ENCODE measurements at regions not wholly inside any gene's neighbourhood (a gene's known extent, or its start where the extent isn't known, plus 50 kb on each side); places are given as distances from the start of the nearest gene placed in this dataset.
A peak's percentile ranks its signal among the peaks of the same experiment; 100 is the strongest.
"Not testable (repeated sequence)": the region's sequence is repeated elsewhere in the genome, so short reads cannot be mapped to it uniquely, and the experiment has no call there.

DNA sequence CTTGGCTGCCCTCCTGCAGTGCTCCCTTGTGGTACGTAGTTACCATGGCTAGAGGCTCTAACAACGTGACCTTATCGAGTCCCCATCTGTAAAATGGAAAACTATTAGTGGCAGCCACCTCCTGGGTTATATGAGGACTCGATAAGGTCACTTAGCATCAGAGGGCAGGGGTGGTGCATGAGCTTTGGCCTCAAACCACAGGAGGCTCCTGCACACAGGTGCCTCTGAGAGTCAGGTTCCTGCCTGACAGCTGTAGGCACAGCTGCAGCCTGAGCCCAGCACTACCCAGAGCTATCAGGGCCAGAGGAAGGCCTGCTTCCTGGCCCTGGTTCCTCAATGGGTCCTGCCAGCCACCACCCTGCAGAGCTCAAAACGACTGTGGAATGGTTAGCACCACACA lies 57.2 kb upstream of the SEC14L1 start:
- Histone ChIP-seq H3K9ac (ENCODE audit: low read depth in 1 of 2, low read length in 2 of 2) (no peak overlapping the region), H3K36me3 (ENCODE audit: control insufficient read depth in 1 of 2, insufficient read depth in 2 of 2, low read length in 2 of 2) (no peaks in the 10 kb centered on the region), H3K9me3 (ENCODE audit: control insufficient read depth in 1 of 2, low read length in 2 of 2) (no peaks in the 10 kb centered on the region), H3K27me3 (ENCODE audit: control insufficient read depth in 1 of 2, insufficient read depth in 2 of 2, low read length in 2 of 2) (no peaks in the 10 kb centered on the region), H3K4me1 (ENCODE audit: control insufficient read depth in 1 of 2, insufficient read depth in 2 of 2, low read length in 2 of 2) (peaks cover 6 to 16% of the 10 kb centered on the region in 2 donors), H3K27ac (ENCODE audit: low read depth, low read length) (no peak overlapping the region), H3K4me3 (ENCODE audit: low read depth in 1 of 2, low read length in 2 of 2) (no peak overlapping the region)

DNA sequence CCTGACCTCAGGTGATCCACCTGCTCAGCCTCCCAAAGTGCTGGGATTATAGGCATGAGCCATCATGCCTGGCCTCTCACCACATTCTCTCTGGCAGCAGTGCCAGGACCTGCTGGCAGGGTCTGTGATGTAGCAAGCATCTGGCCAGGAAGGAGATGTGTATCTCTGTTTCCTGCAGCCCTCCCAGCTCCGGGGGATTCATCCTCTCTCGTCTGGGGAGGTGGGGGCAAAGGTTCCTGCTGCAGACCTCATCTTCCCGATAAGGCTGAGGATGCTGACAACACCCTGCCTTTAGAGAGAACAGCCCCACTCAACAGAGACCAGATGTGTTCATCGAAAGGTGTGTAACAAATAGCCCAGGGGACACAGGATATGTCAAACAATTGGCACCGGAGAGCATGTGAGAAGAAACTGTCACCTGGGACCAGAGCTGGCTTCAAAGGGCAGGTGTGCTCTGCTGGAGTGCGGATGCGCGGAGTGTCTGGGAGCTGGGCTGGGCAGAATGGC lies 54.8 kb upstream of the SEC14L1 start:
- H3K27ac ChIP-seq (ENCODE audit: low read depth, low read length), result no peak overlapping the region
- H3K4me1 ChIP-seq (ENCODE audit: control insufficient read depth in 1 of 2, insufficient read depth in 2 of 2, low read length in 2 of 2), result peaks cover 6 to 35% of the 10 kb centered on the region in 2 donors
- H3K4me3 ChIP-seq (ENCODE audit: low read depth in 1 of 2, low read length in 2 of 2), result no peak overlapping the region

DNA sequence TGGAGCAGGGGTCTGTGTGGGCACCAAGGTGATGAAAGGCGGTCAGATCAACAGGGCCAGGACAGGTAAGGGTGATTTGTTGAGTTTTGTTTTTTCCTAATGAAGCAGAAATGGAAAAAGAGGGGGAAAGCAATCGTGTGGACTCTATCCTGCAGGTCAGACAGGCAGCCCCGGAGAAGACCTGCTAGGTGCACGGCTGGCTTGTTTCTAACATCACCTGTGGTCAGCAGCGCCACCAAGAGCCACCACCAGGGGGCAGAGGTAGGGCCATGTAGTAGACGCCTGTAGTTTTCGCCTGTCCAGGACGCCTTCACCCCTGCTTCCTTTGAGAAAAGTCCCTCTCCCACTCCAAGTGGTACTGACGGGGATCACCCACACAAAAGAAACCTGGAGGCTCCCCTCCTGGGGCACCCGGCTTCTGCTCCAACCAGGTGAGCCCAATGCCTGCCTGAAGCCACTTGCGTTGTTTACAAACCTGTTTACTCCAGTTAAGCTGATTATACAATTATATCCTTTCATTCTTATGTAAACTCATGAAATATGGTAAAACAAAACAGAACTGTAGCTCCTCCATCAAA lies 54.2 kb upstream of the SEC14L1 start:
- Histone ChIP-seq H3K4me3 (ENCODE audit: low read depth in 1 of 2, low read length in 2 of 2) (no peak overlapping the region), H3K27me3 (ENCODE audit: control insufficient read depth in 1 of 2, insufficient read depth in 2 of 2, low read length in 2 of 2) (no peaks in the 10 kb centered on the region), H3K36me3 (ENCODE audit: control insufficient read depth in 1 of 2, insufficient read depth in 2 of 2, low read length in 2 of 2) (peaks cover 3 to 11% of the 10 kb centered on the region in 2 donors), H3K9ac (ENCODE audit: low read depth in 1 of 2, low read length in 2 of 2) (no peak overlapping the region), H3K27ac (ENCODE audit: low read depth, low read length) (no peak overlapping the region), H3K4me1 (ENCODE audit: control insufficient read depth in 1 of 2, insufficient read depth in 2 of 2, low read length in 2 of 2) (peaks cover 6 to 35% of the 10 kb centered on the region in 2 donors), H3K9me3 (ENCODE audit: control insufficient read depth in 1 of 2, low read length in 2 of 2) (no peaks in the 10 kb centered on the region)

More for the DNA sequence above, 54.8 kb upstream of the SEC14L1 start:
- Histone ChIP-seq H3K9me3 (ENCODE audit: control insufficient read depth in 1 of 2, low read length in 2 of 2) (no peaks in the 10 kb centered on the region), H3K9ac (ENCODE audit: low read depth in 1 of 2, low read length in 2 of 2) (no peak overlapping the region), H3K36me3 (ENCODE audit: control insufficient read depth in 1 of 2, insufficient read depth in 2 of 2, low read length in 2 of 2) (peaks cover 3 to 5% of the 10 kb centered on the region in 2 donors), H3K27me3 (ENCODE audit: control insufficient read depth in 1 of 2, insufficient read depth in 2 of 2, low read length in 2 of 2) (no peaks in the 10 kb centered on the region)

DNA sequence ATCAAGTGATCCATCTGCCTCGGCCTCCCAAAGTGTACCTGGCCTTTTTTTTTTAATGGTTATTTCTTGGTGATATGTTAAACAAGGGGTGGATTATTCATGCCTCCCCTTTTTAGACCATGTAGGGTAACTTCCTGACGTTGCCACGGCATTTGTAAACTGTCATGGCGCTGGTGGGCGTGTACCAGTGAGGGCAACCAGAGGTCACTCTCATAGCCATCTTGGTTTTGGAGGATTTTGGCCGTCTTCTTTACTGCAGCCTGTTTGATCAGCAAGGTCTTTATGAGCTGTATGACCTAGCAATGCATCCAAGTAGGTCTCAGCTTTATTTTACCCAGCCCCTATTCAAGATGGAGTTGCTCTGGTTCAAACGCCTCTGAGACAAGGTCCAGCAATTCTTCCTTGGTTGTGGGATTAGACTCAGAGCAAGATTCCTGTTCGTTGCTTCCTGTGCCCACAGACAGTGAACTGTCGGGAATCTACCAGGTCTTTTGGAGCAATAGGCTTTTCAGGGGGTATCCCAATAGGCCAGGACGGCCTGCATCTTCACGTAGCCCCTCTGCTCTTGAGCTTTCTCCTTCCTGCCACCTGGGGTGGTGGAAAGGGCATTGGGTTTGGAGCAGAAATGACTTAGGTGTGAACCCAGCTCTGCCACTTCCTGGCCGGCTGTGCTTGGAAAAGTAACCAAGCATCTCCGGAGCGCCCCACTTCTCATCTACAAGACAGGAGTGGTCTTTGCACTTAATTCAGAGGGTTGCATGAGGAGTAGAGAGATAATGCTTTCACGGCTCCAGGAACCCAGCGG lies 52.9 kb upstream of the SEC14L1 start:
- Histone ChIP-seq H3K9ac (ENCODE audit: low read depth in 1 of 2, low read length in 2 of 2) (peak overlapping the region; percentile 61 to 93), H3K4me1 (ENCODE audit: control insufficient read depth in 1 of 2, insufficient read depth in 2 of 2, low read length in 2 of 2) (peaks cover 6 to 38% of the 10 kb centered on the region in 2 donors), H3K36me3 (ENCODE audit: control insufficient read depth in 1 of 2, insufficient read depth in 2 of 2, low read length in 2 of 2) (peaks cover 7 to 19% of the 10 kb centered on the region in 2 donors), H3K27me3 (ENCODE audit: control insufficient read depth in 1 of 2, insufficient read depth in 2 of 2, low read length in 2 of 2) (no peaks in the 10 kb centered on the region), H3K4me3 (ENCODE audit: low read depth in 1 of 2, low read length in 2 of 2) (peak overlapping the region; percentile 69 to 81), H3K27ac (ENCODE audit: low read depth, low read length) (no peak overlapping the region), H3K9me3 (ENCODE audit: control insufficient read depth in 1 of 2, low read length in 2 of 2) (no peaks in the 10 kb centered on the region)

DNA sequence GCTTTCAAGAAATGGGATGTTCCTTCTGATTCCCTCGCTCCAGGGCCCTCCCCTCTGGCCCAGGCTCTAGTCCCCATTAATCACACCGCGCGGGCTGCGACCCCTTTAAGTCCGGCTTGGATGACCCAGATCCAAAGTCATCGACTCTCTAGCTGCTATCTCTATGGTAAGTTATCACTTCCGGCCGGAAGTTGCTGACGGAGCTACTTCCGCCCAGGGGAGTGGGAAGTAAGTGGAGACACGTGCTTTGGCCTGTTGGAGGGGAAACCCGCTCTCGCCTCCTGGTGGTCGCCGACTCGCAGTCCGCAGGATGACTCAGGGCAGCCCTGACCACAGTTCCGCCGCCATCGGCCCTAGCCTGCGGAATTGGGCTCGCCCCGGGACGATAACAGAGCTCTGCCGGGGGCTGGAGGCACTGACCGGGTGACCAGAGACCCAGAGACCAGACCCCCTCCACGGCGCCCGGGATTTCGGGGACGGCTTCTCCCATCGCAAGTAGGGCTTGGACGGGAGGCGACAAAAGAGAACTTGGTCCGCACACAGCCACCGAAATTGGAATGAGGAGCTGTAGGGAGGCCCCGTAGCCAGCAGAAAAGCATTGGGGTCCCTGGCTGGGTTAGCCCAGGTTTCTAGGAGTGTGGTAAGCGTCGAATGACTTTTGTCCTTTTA lies 52.2 kb upstream of the SEC14L1 start:
- Histone ChIP-seq H3K4me1 (ENCODE audit: control insufficient read depth in 1 of 2, insufficient read depth in 2 of 2, low read length in 2 of 2) (peaks cover 6 to 38% of the 10 kb centered on the region in 2 donors), H3K36me3 (ENCODE audit: control insufficient read depth in 1 of 2, insufficient read depth in 2 of 2, low read length in 2 of 2) (peaks cover 7 to 25% of the 10 kb centered on the region in 2 donors), H3K27me3 (ENCODE audit: control insufficient read depth in 1 of 2, insufficient read depth in 2 of 2, low read length in 2 of 2) (no peaks in the 10 kb centered on the region), H3K27ac (ENCODE audit: low read depth, low read length) (peak overlapping the region; percentile 60), H3K9me3 (ENCODE audit: control insufficient read depth in 1 of 2, low read length in 2 of 2) (no peaks in the 10 kb centered on the region), H3K4me3 (ENCODE audit: low read depth in 1 of 2, low read length in 2 of 2) (peak overlapping the region; percentile 69 to 81), H3K9ac (ENCODE audit: low read depth in 1 of 2, low read length in 2 of 2) (peak overlapping the region; percentile 61 to 93)

DNA sequence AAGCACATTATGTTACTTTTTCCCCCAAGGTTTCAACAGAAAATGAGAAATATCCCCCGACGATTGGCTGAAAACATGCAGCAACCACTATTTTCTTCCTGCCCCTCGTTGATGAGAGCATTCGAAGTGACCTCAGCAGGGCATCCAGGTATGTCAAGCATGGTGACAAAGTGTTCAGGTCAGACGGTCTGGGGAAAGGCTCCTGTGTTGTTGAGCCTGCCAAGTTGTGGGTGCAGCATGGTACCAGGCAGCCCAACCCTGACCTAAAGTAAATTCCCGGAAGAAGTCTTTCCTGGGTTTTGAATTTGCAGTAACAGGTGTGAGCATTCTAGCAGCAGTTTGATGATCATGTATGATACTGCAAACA lies 51.7 kb upstream of the SEC14L1 start:
- H3K36me3 ChIP-seq (ENCODE audit: control insufficient read depth in 1 of 2, insufficient read depth in 2 of 2, low read length in 2 of 2), result peaks cover 7 to 30% of the 10 kb centered on the region in 2 donors
- H3K27ac ChIP-seq (ENCODE audit: low read depth, low read length), result peak overlapping the region; percentile 60
- peak overlapping the region; percentile 69 to 81 for H3K4me3 ChIP-seq (ENCODE audit: low read depth in 1 of 2, low read length in 2 of 2)
- H3K9ac ChIP-seq (ENCODE audit: low read depth in 1 of 2, low read length in 2 of 2), result peak overlapping the region; percentile 61 to 93
- H3K27me3 ChIP-seq (ENCODE audit: control insufficient read depth in 1 of 2, insufficient read depth in 2 of 2, low read length in 2 of 2), result no peaks in the 10 kb centered on the region
- no peaks in the 10 kb centered on the region for H3K9me3 ChIP-seq (ENCODE audit: control insufficient read depth in 1 of 2, low read length in 2 of 2)
- peaks cover 6 to 38% of the 10 kb centered on the region in 2 donors for H3K4me1 ChIP-seq (ENCODE audit: control insufficient read depth in 1 of 2, insufficient read depth in 2 of 2, low read length in 2 of 2)

DNA sequence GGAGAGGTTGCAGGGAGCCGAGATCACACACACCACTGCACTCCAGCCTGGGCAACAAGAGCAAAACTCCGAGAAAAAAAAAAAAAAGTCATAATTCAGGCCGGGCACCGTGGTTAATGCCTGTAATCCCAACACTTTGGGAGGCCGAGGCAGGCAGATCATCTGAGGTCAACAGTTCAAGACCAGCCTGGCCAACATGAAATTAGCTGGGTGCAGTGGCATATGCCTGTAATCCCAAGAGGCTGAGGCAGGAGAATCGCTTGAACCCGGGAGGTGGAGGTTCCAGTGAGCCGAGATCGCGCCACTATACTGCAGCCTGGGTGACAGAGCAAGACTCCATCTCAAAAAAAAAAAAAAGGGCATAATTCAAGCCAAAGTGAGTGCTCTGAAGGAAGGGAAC lies 50.8 kb upstream of the SEC14L1 start:
- H3K9me3 ChIP-seq (ENCODE audit: control insufficient read depth in 1 of 2, low read length in 2 of 2); H3K27me3 ChIP-seq (ENCODE audit: control insufficient read depth in 1 of 2, insufficient read depth in 2 of 2, low read length in 2 of 2); H3K27ac ChIP-seq (ENCODE audit: low read depth, low read length); H3K9ac ChIP-seq (ENCODE audit: low read depth in 1 of 2, low read length in 2 of 2); H3K4me3 ChIP-seq (ENCODE audit: low read depth in 1 of 2, low read length in 2 of 2): not testable (repeated sequence)
- Histone ChIP-seq H3K4me1 (ENCODE audit: control insufficient read depth in 1 of 2, insufficient read depth in 2 of 2, low read length in 2 of 2) (peaks cover 6 to 38% of the 10 kb centered on the region in 2 donors), H3K36me3 (ENCODE audit: control insufficient read depth in 1 of 2, insufficient read depth in 2 of 2, low read length in 2 of 2) (peaks cover 10 to 34% of the 10 kb centered on the region in 2 donors)

DNA sequence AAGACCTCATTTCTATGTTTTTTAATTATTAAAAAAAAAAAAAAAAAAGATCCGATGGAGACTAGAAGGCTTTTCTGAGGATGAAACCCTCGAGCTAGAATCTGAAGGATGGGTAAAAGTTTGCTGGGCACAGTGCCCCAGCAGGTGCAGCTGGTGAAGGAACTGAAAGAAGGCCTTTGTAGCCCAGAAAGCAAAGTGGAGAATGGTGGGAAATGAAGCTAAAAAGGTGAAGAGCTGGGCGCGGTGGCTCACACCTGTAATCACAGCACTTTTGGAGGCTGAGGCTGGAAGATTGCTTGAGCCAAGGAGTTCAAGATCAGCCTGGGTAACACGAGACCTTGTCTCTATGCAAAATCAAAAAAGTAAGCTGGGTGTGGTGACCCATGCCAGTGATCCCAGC lies 50.3 kb upstream of the SEC14L1 start:
- Histone ChIP-seq H3K9ac (ENCODE audit: low read depth in 1 of 2, low read length in 2 of 2) (no peak overlapping the region), H3K4me1 (ENCODE audit: control insufficient read depth in 1 of 2, insufficient read depth in 2 of 2, low read length in 2 of 2) (peaks cover 6 to 38% of the 10 kb centered on the region in 2 donors), H3K36me3 (ENCODE audit: control insufficient read depth in 1 of 2, insufficient read depth in 2 of 2, low read length in 2 of 2) (peaks cover 13 to 39% of the 10 kb centered on the region in 2 donors), H3K27me3 (ENCODE audit: control insufficient read depth in 1 of 2, insufficient read depth in 2 of 2, low read length in 2 of 2) (no peaks in the 10 kb centered on the region), H3K9me3 (ENCODE audit: control insufficient read depth in 1 of 2, low read length in 2 of 2) (no peaks in the 10 kb centered on the region), H3K27ac (ENCODE audit: low read depth, low read length) (no peak overlapping the region), H3K4me3 (ENCODE audit: low read depth in 1 of 2, low read length in 2 of 2) (peak overlapping the region in 1 of 2 donors; percentile 3)

All from duodenal mucosa (tissue), 2 donors.